ENCODE measurements at regions not wholly inside any gene's neighbourhood (a gene's known extent, or its start where the extent isn't known, plus 50 kb on each side); places are given as distances from the start of the nearest gene placed in this dataset.

DNA sequence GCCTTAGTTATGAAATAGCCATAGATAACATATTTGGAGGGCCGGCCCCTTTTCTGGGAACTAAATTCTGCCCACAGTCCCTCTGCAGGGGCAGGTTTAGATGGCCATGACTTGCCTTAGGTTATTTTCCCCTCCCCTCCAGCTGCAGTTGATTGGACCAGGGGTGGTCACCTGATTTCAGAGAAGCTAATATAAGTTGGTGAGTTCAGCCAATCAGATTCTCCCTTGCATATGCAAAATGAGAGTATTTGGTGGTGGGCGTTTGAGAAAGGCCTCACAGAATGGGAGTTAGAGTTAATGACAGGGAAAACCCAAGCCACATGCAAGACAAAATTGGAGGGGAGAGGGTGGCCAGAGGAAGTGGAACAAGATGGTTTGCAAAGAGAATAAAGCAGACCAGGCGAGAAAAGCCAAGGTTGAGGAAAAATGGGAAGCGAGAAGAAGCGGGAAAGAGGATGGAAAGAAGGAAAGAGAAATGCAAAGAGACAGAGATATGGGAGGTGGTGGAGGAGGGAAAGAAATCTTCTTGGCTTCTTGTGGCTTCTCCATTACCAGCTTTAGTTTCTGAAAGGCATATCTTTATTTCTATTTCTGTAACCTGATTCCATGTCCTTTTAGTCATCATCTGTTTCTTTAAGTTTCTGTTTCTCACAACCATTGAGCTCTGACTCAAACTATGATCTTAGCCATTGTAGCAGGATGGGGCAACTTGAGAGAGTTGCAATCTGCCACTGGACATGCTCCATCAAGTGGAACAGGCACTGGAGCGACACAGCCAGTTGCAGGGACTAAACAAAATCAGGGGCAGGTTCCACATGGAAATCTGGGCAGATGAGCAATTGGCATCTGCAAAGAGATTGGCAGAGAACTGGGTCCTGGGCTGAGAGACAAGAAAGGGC, 108.1 kb upstream of the SIX3 start:
- no peaks in the 10 kb centered on the region for H3K27me3 ChIP-seq (ENCODE audit: control insufficient read depth in 1 of 2, insufficient read depth in 2 of 2, low read length in 2 of 2)
- ChIA-PET CTCF (no interaction called here), POLR2A (no interaction called here)
- no peaks in the 10 kb centered on the region for H3K36me3 ChIP-seq (ENCODE audit: insufficient read depth, low read length)
- intact Hi-C loops (cut with DNase I, micrococcal nuclease) = no loop called here
- TF ChIP-seq, protein P1, sequence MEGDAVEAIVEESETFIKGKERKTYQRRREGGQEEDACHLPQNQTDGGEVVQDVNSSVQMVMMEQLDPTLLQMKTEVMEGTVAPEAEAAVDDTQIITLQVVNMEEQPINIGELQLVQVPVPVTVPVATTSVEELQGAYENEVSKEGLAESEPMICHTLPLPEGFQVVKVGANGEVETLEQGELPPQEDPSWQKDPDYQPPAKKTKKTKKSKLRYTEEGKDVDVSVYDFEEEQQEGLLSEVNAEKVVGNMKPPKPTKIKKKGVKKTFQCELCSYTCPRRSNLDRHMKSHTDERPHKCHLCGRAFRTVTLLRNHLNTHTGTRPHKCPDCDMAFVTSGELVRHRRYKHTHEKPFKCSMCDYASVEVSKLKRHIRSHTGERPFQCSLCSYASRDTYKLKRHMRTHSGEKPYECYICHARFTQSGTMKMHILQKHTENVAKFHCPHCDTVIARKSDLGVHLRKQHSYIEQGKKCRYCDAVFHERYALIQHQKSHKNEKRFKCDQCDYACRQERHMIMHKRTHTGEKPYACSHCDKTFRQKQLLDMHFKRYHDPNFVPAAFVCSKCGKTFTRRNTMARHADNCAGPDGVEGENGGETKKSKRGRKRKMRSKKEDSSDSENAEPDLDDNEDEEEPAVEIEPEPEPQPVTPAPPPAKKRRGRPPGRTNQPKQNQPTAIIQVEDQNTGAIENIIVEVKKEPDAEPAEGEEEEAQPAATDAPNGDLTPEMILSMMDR (IDR thresholded peaks at IDR 0.05) = no peak
- DNase-seq (no peak), ATAC-seq (ENCODE audit: poor library complexity) (no peak)
- no peak overlapping the region for H3K4me3 Mint-ChIP-seq
- H3K27ac Mint-ChIP-seq = no peak overlapping the region
- H3K27me3 Mint-ChIP-seq = peaks cover 10% of the 10 kb centered on the region
- no peak overlapping the region for H3K27ac ChIP-seq (ENCODE audit: low read depth in 1 of 2, low read length in 2 of 2)
- H3K9me3 ChIP-seq (ENCODE audit: control insufficient read depth in 1 of 2, insufficient read depth in 1 of 2, low read length in 2 of 2) = no peaks in the 10 kb centered on the region
- H3K4me1 ChIP-seq (ENCODE audit: insufficient read depth, low read length) = no peaks in the 10 kb centered on the region
- H3K4me3 ChIP-seq (ENCODE audit: low read length) = no peak overlapping the region
- no peaks in the 10 kb centered on the region for H3K36me3 Mint-ChIP-seq (ENCODE audit: low read depth)
- H3K9me3 Mint-ChIP-seq = no peaks in the 10 kb centered on the region
- no peaks in the 10 kb centered on the region for H3K4me1 Mint-ChIP-seq (ENCODE audit: low read depth)

DNA sequence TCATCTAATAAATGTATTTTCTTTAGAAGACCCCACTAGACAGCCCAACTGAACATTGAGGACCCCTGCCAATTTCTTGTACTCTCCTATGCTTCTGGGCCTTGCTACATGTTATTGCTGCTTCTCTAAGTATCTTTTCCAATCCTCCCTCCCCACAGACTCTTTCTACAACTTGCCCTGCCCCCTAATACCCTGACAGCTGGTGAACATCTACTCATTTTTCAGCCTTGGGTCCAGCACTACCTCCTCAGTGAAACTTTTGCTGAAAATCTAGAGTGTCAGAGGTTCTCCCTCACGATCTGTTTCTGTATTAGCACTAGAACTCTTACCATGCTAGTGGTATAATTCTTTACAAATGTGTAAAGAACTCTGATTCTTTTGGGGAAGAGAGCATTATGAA, 106.8 kb upstream of the SIX3 start:
- POLR2A ChIA-PET = no interaction called here
- Mint-ChIP-seq H3K4me3 (no peak overlapping the region), H3K36me3 (ENCODE audit: low read depth) (no peaks in the 10 kb centered on the region), H3K27me3 (peaks cover 4% of the 10 kb centered on the region), H3K27ac (no peak overlapping the region), H3K4me1 (ENCODE audit: low read depth) (no peaks in the 10 kb centered on the region), H3K9me3 (no peaks in the 10 kb centered on the region)
- intact Hi-C loops (cut with DNase I, micrococcal nuclease) = no loop called here
- no peaks in the 10 kb centered on the region for H3K27me3 ChIP-seq (ENCODE audit: control insufficient read depth in 1 of 2, insufficient read depth in 2 of 2, low read length in 2 of 2)
- H3K4me1 ChIP-seq (ENCODE audit: insufficient read depth, low read length) = no peaks in the 10 kb centered on the region
- H3K36me3 ChIP-seq (ENCODE audit: insufficient read depth, low read length) = no peaks in the 10 kb centered on the region
- TF ChIP-seq, protein P1 (IDR thresholded peaks at IDR 0.05) = no peak
- CTCF ChIA-PET = no interaction called here
- DNase-seq = no peak
- no peak overlapping the region for H3K27ac ChIP-seq (ENCODE audit: low read depth in 1 of 2, low read length in 2 of 2)
- H3K9me3 ChIP-seq (ENCODE audit: control insufficient read depth in 1 of 2, insufficient read depth in 1 of 2, low read length in 2 of 2) = no peaks in the 10 kb centered on the region
- ATAC-seq (ENCODE audit: poor library complexity) = no peak
- H3K4me3 ChIP-seq (ENCODE audit: low read length) = no peak overlapping the region

DNA sequence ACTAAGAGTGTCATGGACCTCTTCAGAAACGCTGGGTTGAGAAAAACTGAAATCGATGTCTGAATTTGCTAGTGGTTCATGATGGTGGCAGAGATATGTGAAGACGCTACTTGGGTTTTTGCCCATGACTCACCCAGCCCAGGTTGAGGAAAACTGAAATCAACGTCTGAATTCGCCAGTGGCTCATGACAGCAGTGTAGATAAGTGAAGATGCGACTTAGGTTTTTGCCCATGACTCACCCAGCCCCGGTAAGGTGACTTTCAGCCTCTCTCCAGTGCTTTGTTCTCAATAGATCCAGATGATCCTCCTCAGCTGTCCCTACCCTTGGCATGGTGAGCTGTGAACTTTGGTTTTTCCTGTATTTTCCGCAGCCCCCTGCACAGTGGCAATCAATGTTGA, 105.3 kb upstream of the SIX3 start:
- intact Hi-C loops (cut with DNase I, micrococcal nuclease) = no loop called here
- CTCF ChIA-PET = interaction anchor here (0.5 kb wide), 1 partner anchor 21 kb away, joined by 3 read pairs; no protein-coding TSS in a partner anchor
- Histone ChIP-seq H3K36me3 (ENCODE audit: insufficient read depth, low read length) (no peaks in the 10 kb centered on the region), H3K27me3 (ENCODE audit: control insufficient read depth in 1 of 2, insufficient read depth in 2 of 2, low read length in 2 of 2) (no peaks in the 10 kb centered on the region), H3K27ac (ENCODE audit: low read depth in 1 of 2, low read length in 2 of 2) (no peak overlapping the region), H3K4me1 (ENCODE audit: insufficient read depth, low read length) (no peaks in the 10 kb centered on the region), H3K4me3 (ENCODE audit: low read length) (no peak overlapping the region), H3K9me3 (ENCODE audit: control insufficient read depth in 1 of 2, insufficient read depth in 1 of 2, low read length in 2 of 2) (no peaks in the 10 kb centered on the region)
- Mint-ChIP-seq H3K27me3 (no peaks in the 10 kb centered on the region), H3K36me3 (ENCODE audit: low read depth) (no peaks in the 10 kb centered on the region), H3K4me3 (no peak overlapping the region), H3K27ac (no peak overlapping the region), H3K9me3 (no peaks in the 10 kb centered on the region), H3K4me1 (ENCODE audit: low read depth) (no peaks in the 10 kb centered on the region)
- DNase-seq (no peak), ATAC-seq (ENCODE audit: poor library complexity) (no peak)
- POLR2A ChIA-PET = no interaction called here
- TF ChIP-seq, protein P1 (IDR thresholded peaks at IDR 0.05) = no peak

Data from CD4-positive, alpha-beta T cell (primary cell).